HL-60 (cell line): ENCODE measurements at regions not wholly inside any gene's neighbourhood (a gene's known extent, or its start where the extent isn't known, plus 50 kb on each side); places are given as distances from the start of the nearest gene placed in this dataset.

Experiments used
- GABPA ChIP-seq: IDR thresholded peaks from 2 replicates; pipeline ENCODE4 v1.6.1; 2012; ENCODE audit warnings: low read depth
- POLR2AphosphoS5 ChIP-seq: IDR thresholded peaks from 2 replicates; pipeline ENCODE4 v1.6.1; 2012; ENCODE audit warnings: low read depth
- TF ChIP-seq, protein P1 (sequence below): IDR thresholded peaks from one replicate; pipeline ENCODE4 v1.5.1; 2011; ENCODE audit warnings: low read length, control low read depth, inconsistent platforms; ENCODE audit not compliant: insufficient read depth
- TF ChIP-seq, protein P2 (sequence below): IDR thresholded peaks from 2 replicates; pipeline ENCODE4 v1.6.1; 2012; ENCODE audit warnings: low read depth; ENCODE audit not compliant: insufficient replicate concordance

DNA sequence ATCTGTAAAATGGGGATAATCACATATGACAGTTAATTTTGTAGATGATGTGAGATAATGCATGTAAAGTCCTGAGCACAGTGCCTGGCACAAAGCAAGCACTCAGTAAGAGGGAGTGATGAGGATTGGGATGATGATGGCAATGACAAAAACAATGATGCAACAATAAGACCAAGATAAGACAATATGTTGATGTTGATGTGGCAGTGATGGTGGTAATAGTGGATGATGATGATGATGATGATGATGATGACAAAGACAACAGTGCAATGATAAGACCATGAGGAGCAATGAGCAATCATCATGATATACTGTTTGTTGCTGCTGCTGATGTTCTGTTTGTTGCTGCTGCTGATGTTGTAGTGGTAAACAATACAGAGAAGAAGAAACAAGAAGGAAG, 344.1 kb downstream of the NPIPA8 start:
- TF ChIP-seq, protein P1, sequence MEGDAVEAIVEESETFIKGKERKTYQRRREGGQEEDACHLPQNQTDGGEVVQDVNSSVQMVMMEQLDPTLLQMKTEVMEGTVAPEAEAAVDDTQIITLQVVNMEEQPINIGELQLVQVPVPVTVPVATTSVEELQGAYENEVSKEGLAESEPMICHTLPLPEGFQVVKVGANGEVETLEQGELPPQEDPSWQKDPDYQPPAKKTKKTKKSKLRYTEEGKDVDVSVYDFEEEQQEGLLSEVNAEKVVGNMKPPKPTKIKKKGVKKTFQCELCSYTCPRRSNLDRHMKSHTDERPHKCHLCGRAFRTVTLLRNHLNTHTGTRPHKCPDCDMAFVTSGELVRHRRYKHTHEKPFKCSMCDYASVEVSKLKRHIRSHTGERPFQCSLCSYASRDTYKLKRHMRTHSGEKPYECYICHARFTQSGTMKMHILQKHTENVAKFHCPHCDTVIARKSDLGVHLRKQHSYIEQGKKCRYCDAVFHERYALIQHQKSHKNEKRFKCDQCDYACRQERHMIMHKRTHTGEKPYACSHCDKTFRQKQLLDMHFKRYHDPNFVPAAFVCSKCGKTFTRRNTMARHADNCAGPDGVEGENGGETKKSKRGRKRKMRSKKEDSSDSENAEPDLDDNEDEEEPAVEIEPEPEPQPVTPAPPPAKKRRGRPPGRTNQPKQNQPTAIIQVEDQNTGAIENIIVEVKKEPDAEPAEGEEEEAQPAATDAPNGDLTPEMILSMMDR = no peak
- TF ChIP-seq POLR2AphosphoS5 (no peak), GABPA (no peak)
- TF ChIP-seq, protein P2, sequence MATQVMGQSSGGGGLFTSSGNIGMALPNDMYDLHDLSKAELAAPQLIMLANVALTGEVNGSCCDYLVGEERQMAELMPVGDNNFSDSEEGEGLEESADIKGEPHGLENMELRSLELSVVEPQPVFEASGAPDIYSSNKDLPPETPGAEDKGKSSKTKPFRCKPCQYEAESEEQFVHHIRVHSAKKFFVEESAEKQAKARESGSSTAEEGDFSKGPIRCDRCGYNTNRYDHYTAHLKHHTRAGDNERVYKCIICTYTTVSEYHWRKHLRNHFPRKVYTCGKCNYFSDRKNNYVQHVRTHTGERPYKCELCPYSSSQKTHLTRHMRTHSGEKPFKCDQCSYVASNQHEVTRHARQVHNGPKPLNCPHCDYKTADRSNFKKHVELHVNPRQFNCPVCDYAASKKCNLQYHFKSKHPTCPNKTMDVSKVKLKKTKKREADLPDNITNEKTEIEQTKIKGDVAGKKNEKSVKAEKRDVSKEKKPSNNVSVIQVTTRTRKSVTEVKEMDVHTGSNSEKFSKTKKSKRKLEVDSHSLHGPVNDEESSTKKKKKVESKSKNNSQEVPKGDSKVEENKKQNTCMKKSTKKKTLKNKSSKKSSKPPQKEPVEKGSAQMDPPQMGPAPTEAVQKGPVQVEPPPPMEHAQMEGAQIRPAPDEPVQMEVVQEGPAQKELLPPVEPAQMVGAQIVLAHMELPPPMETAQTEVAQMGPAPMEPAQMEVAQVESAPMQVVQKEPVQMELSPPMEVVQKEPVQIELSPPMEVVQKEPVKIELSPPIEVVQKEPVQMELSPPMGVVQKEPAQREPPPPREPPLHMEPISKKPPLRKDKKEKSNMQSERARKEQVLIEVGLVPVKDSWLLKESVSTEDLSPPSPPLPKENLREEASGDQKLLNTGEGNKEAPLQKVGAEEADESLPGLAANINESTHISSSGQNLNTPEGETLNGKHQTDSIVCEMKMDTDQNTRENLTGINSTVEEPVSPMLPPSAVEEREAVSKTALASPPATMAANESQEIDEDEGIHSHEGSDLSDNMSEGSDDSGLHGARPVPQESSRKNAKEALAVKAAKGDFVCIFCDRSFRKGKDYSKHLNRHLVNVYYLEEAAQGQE = no peak
